IPS DF 6.9 (cell line): ENCODE measurements at regions not wholly inside any gene's neighbourhood (a gene's known extent, or its start where the extent isn't known, plus 50 kb on each side); places are given as distances from the start of the nearest gene placed in this dataset.

Source experiments
- DNase-seq: peaks from one replicate; pipeline ENCODE4 v3.0.0-alpha.2; 2013; ENCODE audit warnings: low read depth, low spot score
- H3K27ac ChIP-seq: one replicate; pipeline ENCODE4 v1.5.1; 2013; ENCODE audit warnings: low read length, control low read depth
- H3K27me3 ChIP-seq: 2 replicates; pipeline ENCODE4 v1.6.1; 2013; ENCODE audit warnings: mild to moderate bottlenecking, low read length; ENCODE audit not compliant: control insufficient read depth, insufficient read depth
- H3K36me3 ChIP-seq: 2 replicates; pipeline ENCODE4 v1.6.1; 2013; ENCODE audit warnings: low read length; ENCODE audit not compliant: control insufficient read depth, insufficient read depth
- H3K4me1 ChIP-seq: 2 replicates; pipeline ENCODE4 v1.6.1; 2013; ENCODE audit warnings: low read length; ENCODE audit not compliant: control insufficient read depth, insufficient read depth
- H3K4me3 ChIP-seq: 2 replicates; pipeline ENCODE4 v1.5.1; 2013; ENCODE audit warnings: mild to moderate bottlenecking, low read length
- H3K9me3 ChIP-seq: 2 replicates; pipeline ENCODE4 v1.6.1; 2013; ENCODE audit warnings: low read length, inconsistent platforms; ENCODE audit not compliant: control insufficient read depth, insufficient read depth
- WGBS: extraction: QIAGEN DNeasy Blood & Tissue Kit; methylation state at CpG from one replicate; pipeline ENCODE4 v1.1.7; 2013; ENCODE audit warnings: mixed read lengths, missing lambda C conversion rate; ENCODE audit not compliant: insufficient read length, insufficient coverage; 5-methylcytosine and 5-hydroxymethylcytosine counted together

- no peaks in the 10 kb centered on the region for H3K4me1 ChIP-seq
- no peaks in the 10 kb centered on the region for H3K27me3 ChIP-seq
- H3K36me3 ChIP-seq, result no peaks in the 10 kb centered on the region
- no CpG with 5 or more reads among the region's 2 CpGs for WGBS
- no peak overlapping the region for H3K27ac ChIP-seq
- H3K9me3 ChIP-seq, result no peaks in the 10 kb centered on the region
- no peak for DNase-seq
- H3K4me3 ChIP-seq, result no peak overlapping the region
Observed at GRCh38 chr12:115144425-115144824, 460.4 kb upstream of the TBX3 start.

- Histone ChIP-seq H3K4me1 (no peaks in the 10 kb centered on the region), H3K36me3 (no peaks in the 10 kb centered on the region), H3K27ac (no peak overlapping the region), H3K9me3 (no peaks in the 10 kb centered on the region; the same call in 1 of the 2 replicates), H3K4me3 (no peak overlapping the region), H3K27me3 (no peaks in the 10 kb centered on the region)
- no peak for DNase-seq
- WGBS, result no CpG with 5 or more reads among the region's 4 CpGs
Observed at GRCh38 chr12:115140981-115141655, 457.1 kb upstream of the TBX3 start.

DNA sequence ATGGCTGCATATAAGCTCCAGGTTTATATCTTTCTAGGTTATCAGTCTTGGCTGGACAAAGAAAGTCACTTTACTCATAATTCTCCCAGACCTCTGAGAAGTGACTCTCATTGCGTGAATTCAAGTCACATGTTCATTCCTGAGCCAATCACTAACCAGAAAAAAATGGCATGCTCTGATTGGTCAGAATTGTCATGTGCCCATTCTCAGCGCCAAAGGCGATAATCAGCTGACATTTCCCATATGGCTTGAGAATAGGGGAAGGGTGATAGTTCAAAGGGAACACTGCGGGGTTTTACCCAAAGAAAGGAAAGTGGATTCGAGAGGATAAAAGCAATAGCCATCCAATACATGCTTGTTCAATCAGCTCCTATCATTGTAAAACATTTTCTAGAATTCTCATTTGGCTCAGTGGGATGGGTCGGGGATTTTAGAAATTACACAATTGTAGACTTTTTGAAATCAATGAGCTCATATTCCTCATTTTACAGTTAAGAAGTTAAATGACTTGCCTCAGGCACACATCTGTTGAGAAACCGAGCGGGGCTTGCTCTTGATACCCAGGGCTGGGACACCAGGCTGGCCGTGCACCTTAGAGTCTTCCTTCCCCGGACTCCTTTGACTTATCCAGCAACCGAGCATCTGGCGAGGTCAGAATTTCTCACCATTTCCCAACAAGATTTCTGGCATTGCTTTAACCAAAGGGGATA, 454.0 kb upstream of the TBX3 start:
- H3K36me3 ChIP-seq, result no peaks in the 10 kb centered on the region
- no peaks in the 10 kb centered on the region for H3K4me1 ChIP-seq
- H3K27ac ChIP-seq, result no peak overlapping the region
- H3K4me3 ChIP-seq, result no peak overlapping the region
- no peaks in the 10 kb centered on the region; the same call in 1 of the 2 replicates for H3K9me3 ChIP-seq
- no CpG with 5 or more reads among the region's 12 CpGs for WGBS
- no peak for DNase-seq
- H3K27me3 ChIP-seq, result no peaks in the 10 kb centered on the region

GRCh38 chr12:115135800-115136211, 451.8 kb upstream of the TBX3 start:
- H3K36me3 ChIP-seq, result no peaks in the 10 kb centered on the region
- no peaks in the 10 kb centered on the region for H3K27me3 ChIP-seq
- no CpG with 5 or more reads among the region's 8 CpGs for WGBS
- no peak for DNase-seq
- no peak overlapping the region for H3K27ac ChIP-seq
- H3K4me3 ChIP-seq, result no peak overlapping the region
- no peaks in the 10 kb centered on the region; the same call in 1 of the 2 replicates for H3K9me3 ChIP-seq
- H3K4me1 ChIP-seq, result no peaks in the 10 kb centered on the region

DNA sequence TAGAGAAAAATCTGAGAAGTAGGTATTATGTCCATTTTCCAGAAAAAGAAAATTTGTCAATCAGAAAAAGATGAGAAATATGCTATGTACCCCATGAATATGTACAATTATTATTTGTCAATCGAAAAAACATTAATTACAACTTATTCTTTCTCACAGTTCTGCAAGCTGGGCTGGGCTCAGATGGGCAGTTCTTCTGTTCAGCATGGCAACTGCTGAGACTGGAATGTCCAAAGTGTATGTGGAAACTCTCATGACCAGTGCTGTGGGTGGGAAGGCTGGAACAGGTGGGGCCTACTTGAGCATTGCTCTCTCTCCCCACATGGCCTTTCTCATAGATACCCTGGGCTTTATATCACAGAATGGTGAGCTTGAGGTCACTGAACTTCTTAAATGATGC, 450.3 kb upstream of the TBX3 start:
- Histone ChIP-seq H3K36me3 (no peaks in the 10 kb centered on the region), H3K27ac (no peak overlapping the region), H3K4me1 (no peaks in the 10 kb centered on the region), H3K27me3 (no peaks in the 10 kb centered on the region), H3K9me3 (no peaks in the 10 kb centered on the region; the same call in 1 of the 2 replicates), H3K4me3 (no peak overlapping the region)
- DNase-seq, result no peak
- no CpG with 5 or more reads among the region's 1 CpG for WGBS

DNA sequence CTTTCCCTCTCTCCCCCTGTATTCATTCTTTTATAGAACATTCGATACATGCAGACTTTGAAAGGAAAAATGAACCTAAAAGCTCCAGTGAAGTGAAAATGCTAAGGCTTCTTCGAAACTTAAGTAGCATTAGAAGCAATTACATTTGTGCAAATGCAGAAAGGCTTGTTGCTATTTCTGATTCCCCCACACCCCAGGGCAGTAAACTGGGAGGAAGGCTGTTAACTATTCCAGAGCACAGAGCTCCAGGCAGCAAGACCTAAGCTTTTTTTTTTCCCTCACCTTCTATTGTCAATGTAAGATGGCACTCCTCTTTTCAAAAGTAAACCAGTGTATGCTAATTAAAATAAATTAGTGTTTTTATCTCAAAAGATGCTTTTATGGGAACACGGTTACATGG, 448.9 kb upstream of the TBX3 start:
- H3K27ac ChIP-seq, result no peak overlapping the region
- H3K27me3 ChIP-seq, result no peaks in the 10 kb centered on the region
- H3K4me3 ChIP-seq, result no peak overlapping the region
- no peaks in the 10 kb centered on the region for H3K4me1 ChIP-seq
- no peaks in the 10 kb centered on the region for H3K9me3 ChIP-seq
- WGBS, result no CpG with 5 or more reads among the region's 3 CpGs
- no peak for DNase-seq
- no peaks in the 10 kb centered on the region for H3K36me3 ChIP-seq

- no CpG with 5 or more reads among the region's 3 CpGs for WGBS
- Histone ChIP-seq H3K4me3 (no peak overlapping the region), H3K9me3 (no peaks in the 10 kb centered on the region), H3K4me1 (no peaks in the 10 kb centered on the region), H3K27me3 (no peaks in the 10 kb centered on the region), H3K36me3 (no peaks in the 10 kb centered on the region), H3K27ac (no peak overlapping the region)
- no peak for DNase-seq
Observed at GRCh38 chr12:115132145-115132544, 448.2 kb upstream of the TBX3 start.

DNA sequence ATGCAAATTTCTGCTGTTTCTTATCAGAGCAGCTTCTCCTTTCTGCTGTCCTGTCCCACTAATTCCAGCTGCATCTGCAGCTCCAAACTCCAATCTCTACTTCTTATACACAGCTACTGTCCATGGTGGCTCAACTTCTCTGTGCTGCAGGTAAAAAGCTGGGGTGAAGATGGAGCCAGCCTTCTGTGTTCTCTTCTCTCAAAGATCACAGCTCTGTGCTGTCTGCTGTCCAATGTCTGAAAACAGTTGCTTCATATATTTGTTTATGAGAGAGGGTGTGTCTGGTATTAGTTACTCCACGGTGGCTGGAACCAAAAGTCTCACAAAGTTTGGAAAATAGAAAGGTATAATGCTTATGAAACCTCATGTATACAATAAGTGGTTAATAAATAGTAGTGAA, 445.8 kb upstream of the TBX3 start:
- DNase-seq, result no peak
- no peaks in the 10 kb centered on the region for H3K4me1 ChIP-seq
- H3K36me3 ChIP-seq, result no peaks in the 10 kb centered on the region
- WGBS, result no CpG with 5 or more reads among the region's 1 CpG
- no peak overlapping the region for H3K27ac ChIP-seq
- no peaks in the 10 kb centered on the region for H3K27me3 ChIP-seq
- no peaks in the 10 kb centered on the region for H3K9me3 ChIP-seq
- H3K4me3 ChIP-seq, result no peak overlapping the region

DNA sequence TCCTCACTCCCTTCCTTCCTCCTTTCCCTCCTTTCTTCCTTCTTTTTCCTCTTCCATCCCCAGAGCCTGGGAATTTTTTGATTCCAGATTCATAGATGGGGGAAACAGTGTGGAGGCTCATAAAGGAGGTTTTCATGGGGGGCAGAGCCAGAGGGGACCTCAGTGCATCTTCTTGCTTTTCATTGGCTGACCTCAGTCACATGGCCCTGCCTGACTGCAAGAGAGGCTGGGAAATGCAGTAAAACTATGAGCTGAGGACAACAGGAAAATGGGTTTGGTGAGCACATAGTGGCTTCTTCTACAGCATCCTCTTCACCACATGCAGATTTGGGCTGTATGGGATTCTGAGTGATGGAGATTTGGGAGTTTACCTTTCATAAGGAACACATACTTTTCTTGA, 437.1 kb upstream of the TBX3 start:
- no peak overlapping the region for H3K27ac ChIP-seq
- H3K36me3 ChIP-seq, result no peaks in the 10 kb centered on the region
- H3K4me3 ChIP-seq, result no peak overlapping the region
- no peaks in the 10 kb centered on the region for H3K9me3 ChIP-seq
- no peaks in the 10 kb centered on the region for H3K4me1 ChIP-seq
- DNase-seq, result no peak
- H3K27me3 ChIP-seq, result no peaks in the 10 kb centered on the region

GRCh38 chr12:115118177-115118724, 434.3 kb upstream of the TBX3 start:
- H3K9me3 ChIP-seq, result no peaks in the 10 kb centered on the region; the same call in 1 of the 2 replicates
- no peak overlapping the region for H3K4me3 ChIP-seq
- no peak for DNase-seq
- no CpG with 5 or more reads among the region's 3 CpGs for WGBS
- H3K4me1 ChIP-seq, result 0 out of 2 replicates have a peak, but pooled peaks cover 1% of the 10 kb centered on the region
- H3K27ac ChIP-seq, result no peak overlapping the region
- no peaks in the 10 kb centered on the region for H3K27me3 ChIP-seq
- no peaks in the 10 kb centered on the region for H3K36me3 ChIP-seq
